ENCODE measurements at regions not wholly inside any gene's neighbourhood (a gene's known extent, or its start where the extent isn't known, plus 50 kb on each side); places are given as distances from the start of the nearest gene placed in this dataset.
"Not testable (repeated sequence)": the region's sequence is repeated elsewhere in the genome, so short reads cannot be mapped to it uniquely, and the experiment has no call there.

- DNase-seq (ENCODE audit: low spot score) = no peak
Measured at GRCh38 chr5:172528440-172528839, 74.1 kb upstream of the SH3PXD2B start.

GRCh38 chr5:172527559-172527958, 73.2 kb upstream of the SH3PXD2B start:
- DNase-seq (ENCODE audit: low spot score) = no peak

- DNase-seq (ENCODE audit: low spot score) = no peak
Measured at GRCh38 chr5:172525996-172526360, 71.7 kb upstream of the SH3PXD2B start.

- no peak for DNase-seq (ENCODE audit: low spot score)
Measured at GRCh38 chr5:172525307-172525995, 71.1 kb upstream of the SH3PXD2B start.

GRCh38 chr5:172524573-172525021, 70.3 kb upstream of the SH3PXD2B start:
- no peak for DNase-seq (ENCODE audit: low spot score)

- DNase-seq (ENCODE audit: low spot score) = no peak
Measured at GRCh38 chr5:172523146-172523745, 68.9 kb upstream of the SH3PXD2B start.

GRCh38 chr5:172521338-172521932, 67.1 kb upstream of the SH3PXD2B start:
- DNase-seq (ENCODE audit: low spot score) = no peak

- DNase-seq (ENCODE audit: low spot score) = no peak
Measured at GRCh38 chr5:172511952-172512351, 57.6 kb upstream of the SH3PXD2B start.

GRCh38 chr5:172509405-172509781, 55.1 kb upstream of the SH3PXD2B start:
- no peak for DNase-seq (ENCODE audit: low spot score)

GRCh38 chr5:172508471-172509404, 54.4 kb upstream of the SH3PXD2B start:
- no peak for DNase-seq (ENCODE audit: low spot score)

- not testable (repeated sequence) for DNase-seq (ENCODE audit: low spot score)
Measured at GRCh38 chr5:172507485-172507884, 53.2 kb upstream of the SH3PXD2B start.

- DNase-seq (ENCODE audit: low spot score) = no peak
Measured at GRCh38 chr5:172506921-172507320, 52.6 kb upstream of the SH3PXD2B start.

GRCh38 chr5:172506251-172506650, 51.9 kb upstream of the SH3PXD2B start:
- no peak for DNase-seq (ENCODE audit: low spot score)

GRCh38 chr5:172505845-172506244, 51.5 kb upstream of the SH3PXD2B start:
- no peak for DNase-seq (ENCODE audit: low spot score)

- no peak for DNase-seq (ENCODE audit: low spot score)
Measured at GRCh38 chr5:172505403-172505759, 51.1 kb upstream of the SH3PXD2B start.

GRCh38 chr5:172504701-172505402, 50.5 kb upstream of the SH3PXD2B start:
- DNase-seq (ENCODE audit: low spot score) = no peak

GRCh38 chr5:172503925-172504700, 49.8 kb upstream of the SH3PXD2B start:
- DNase-seq (ENCODE audit: low spot score) = no peak

All from RKO (cell line).